ENCODE measurements at regions not wholly inside any gene's neighbourhood (a gene's known extent, or its start where the extent isn't known, plus 50 kb on each side); places are given as distances from the start of the nearest gene placed in this dataset.

DNA sequence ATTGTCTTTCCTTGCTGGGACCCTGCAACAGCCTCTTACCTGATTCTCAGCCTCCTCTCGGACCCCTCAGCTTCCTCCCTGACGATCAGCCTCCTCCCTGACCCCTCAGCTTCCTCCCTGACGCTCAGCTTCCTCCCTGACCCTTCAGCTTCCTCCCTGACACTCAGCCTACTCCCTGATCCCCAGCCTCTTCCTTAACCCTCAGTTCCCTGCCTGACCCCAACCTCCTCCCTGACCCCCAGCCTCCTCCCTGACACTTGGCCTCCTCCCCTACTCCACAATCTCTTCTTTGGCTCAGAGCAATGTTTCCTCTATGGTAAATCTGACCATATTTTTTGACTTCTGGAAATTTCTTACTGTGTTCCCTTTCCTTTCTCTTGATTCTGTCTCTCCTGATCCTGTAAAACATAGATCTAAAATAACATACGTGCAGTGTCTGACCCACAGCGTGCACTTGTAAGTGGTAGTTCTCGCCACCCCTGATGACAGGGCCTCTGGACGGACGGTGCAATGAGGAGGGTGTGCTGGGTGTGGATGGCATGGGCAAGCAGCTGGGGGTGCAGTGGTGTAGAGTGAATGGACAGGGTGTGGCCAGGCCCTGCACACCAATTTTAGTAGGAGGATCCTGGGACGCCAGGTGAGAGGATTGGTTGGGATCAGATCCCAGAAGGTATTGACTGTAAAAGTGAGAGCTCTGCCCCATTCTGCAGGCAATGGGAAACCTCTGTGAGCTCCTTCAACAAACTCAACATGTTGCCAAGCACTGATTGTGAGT, 264.1 kb downstream of the FOXD2 start:
- no peak overlapping the region for H2AK5ac ChIP-seq (ENCODE audit: low read depth, low read length)
- H3K4me3 ChIP-seq (ENCODE audit: extremely low read depth in 1 of 4, insufficient read depth in 2 of 4, low read depth in 3 of 4, low read length in 4 of 4): no peak overlapping the region
- H3K56ac ChIP-seq (replicated peaks; ENCODE audit: insufficient read length, low read depth, low read length): no peak overlapping the region
- H2BK120ac ChIP-seq (replicated peaks; ENCODE audit: low read depth, low read length): no peak overlapping the region
- H3K4me1 ChIP-seq (replicated peaks in 1 of 4; ENCODE audit: control insufficient read depth in 3 of 4, insufficient read depth in 4 of 4, low read length in 3 of 4): peaks cover 0 to 4% (median 0%) of the 10 kb centered on the region in 4 experiments; a peak in 1 of 7 replicates
- no peak overlapping the region for H3K4ac ChIP-seq (replicated peaks; ENCODE audit: insufficient read length, low read depth, low read length)
- H3K4me2 ChIP-seq (ENCODE audit: insufficient read depth in 1 of 2, low read depth in 2 of 2, low read length in 2 of 2): no peak overlapping the region
- H3K9me3 ChIP-seq (ENCODE audit: insufficient read depth in 2 of 2, low read depth in 1 of 2, low read length in 1 of 2): no peaks in the 10 kb centered on the region
- H3K23me2 ChIP-seq (ENCODE audit: low read depth, low read length): no peaks in the 10 kb centered on the region
- H3K79me1 ChIP-seq (ENCODE audit: low read depth, low read length): no peaks in the 10 kb centered on the region
- no peaks in the 10 kb centered on the region for H4K20me1 ChIP-seq (replicated peaks in 1 of 2; ENCODE audit: control insufficient read depth in 1 of 2, insufficient read depth in 2 of 2, low read length in 2 of 2)
- no peak overlapping the region for H4K8ac ChIP-seq (ENCODE audit: extremely low read depth, insufficient read depth, low read length)
- DNase-seq (ENCODE audit: low read depth in 1 of 2, low spot score in 2 of 2): no peak
- ChIA-PET POLR2A (ENCODE audit: partially characterized antibody) (no interaction called here), CTCF (ENCODE audit: partially characterized antibody) (interaction anchor here (0.7 to 13.2 kb wide), 10 partner anchors 9 to 312 kb away, joined by 3 to 172 read pairs (median 4); no protein-coding TSS in a partner anchor)
- WGBS, 2 experiments (ENCODE audit: extremely low coverage in 1 of 2, insufficient coverage in 1 of 2, insufficient read length in 1 of 2, insufficient replicate concordance in 2 of 2, low coverage in 1 of 2, low lambda C conversion rate in 2 of 2, missing lambda C conversion rate in 1 of 2): 86% methylated on average over 9 of the region's 9 CpGs; no CpG with 5 or more reads in 1 of the 2 experiments
- no peak overlapping the region for H3K18ac ChIP-seq (ENCODE audit: extremely low read depth, low read length)
- H2BK5ac ChIP-seq (ENCODE audit: low read depth, low read length): no peak overlapping the region
- H2BK15ac ChIP-seq (ENCODE audit: low read length): no peak overlapping the region
- no peak overlapping the region for H2BK12ac ChIP-seq (ENCODE audit: low read depth, low read length)
- no peak overlapping the region; a peak in 1 of 7 replicates for H3K9ac ChIP-seq (replicated peaks in 1 of 4; ENCODE audit: extremely low read depth in 1 of 4, low read depth in 3 of 4, low read length in 3 of 4)
- no peak overlapping the region for H4K91ac ChIP-seq (replicated peaks; ENCODE audit: insufficient read length, low read length)
- no peak overlapping the region for H2AFZ ChIP-seq (ENCODE audit: low read length)
- H4K5ac ChIP-seq (ENCODE audit: insufficient read length, low read depth, low read length): no peak overlapping the region
- TF ChIP-seq CHD2 (IDR thresholded peaks at IDR 0.05; ENCODE audit: low read length) (no peak), CEBPB (IDR thresholded peaks at IDR 0.05; ENCODE audit: low read depth, low read length) (no peak), EGR1 (IDR thresholded peaks at IDR 0.05; ENCODE audit: borderline replicate concordance, low read depth, low read length) (no peak), CBX8 (IDR thresholded peaks at IDR 0.05; ENCODE audit: borderline replicate concordance, low read depth, low read length) (no peak), RBBP5 (IDR thresholded peaks at IDR 0.05; ENCODE audit: borderline replicate concordance, low read depth, low read length) (no peak), CREB1 (IDR thresholded peaks at IDR 0.05) (no peak)
- TF ChIP-seq, protein P1, sequence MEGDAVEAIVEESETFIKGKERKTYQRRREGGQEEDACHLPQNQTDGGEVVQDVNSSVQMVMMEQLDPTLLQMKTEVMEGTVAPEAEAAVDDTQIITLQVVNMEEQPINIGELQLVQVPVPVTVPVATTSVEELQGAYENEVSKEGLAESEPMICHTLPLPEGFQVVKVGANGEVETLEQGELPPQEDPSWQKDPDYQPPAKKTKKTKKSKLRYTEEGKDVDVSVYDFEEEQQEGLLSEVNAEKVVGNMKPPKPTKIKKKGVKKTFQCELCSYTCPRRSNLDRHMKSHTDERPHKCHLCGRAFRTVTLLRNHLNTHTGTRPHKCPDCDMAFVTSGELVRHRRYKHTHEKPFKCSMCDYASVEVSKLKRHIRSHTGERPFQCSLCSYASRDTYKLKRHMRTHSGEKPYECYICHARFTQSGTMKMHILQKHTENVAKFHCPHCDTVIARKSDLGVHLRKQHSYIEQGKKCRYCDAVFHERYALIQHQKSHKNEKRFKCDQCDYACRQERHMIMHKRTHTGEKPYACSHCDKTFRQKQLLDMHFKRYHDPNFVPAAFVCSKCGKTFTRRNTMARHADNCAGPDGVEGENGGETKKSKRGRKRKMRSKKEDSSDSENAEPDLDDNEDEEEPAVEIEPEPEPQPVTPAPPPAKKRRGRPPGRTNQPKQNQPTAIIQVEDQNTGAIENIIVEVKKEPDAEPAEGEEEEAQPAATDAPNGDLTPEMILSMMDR (IDR thresholded peaks at IDR 0.05; ENCODE audit: control extremely low read depth in 1 of 3, insufficient read depth in 1 of 3, low read depth in 1 of 3, low read length in 3 of 3): no peak
- H3K14ac ChIP-seq (ENCODE audit: insufficient read length): no peak overlapping the region
- no peaks in the 10 kb centered on the region for H3K79me2 ChIP-seq (ENCODE audit: control insufficient read depth in 1 of 2, insufficient read depth in 2 of 2, low read length in 2 of 2)
- H3K23ac ChIP-seq (ENCODE audit: insufficient read length): no peak overlapping the region
- no peak for FAIRE-seq
- H3K27ac ChIP-seq (ENCODE audit: low read depth, low read length): no peak overlapping the region
- H3K27me3 ChIP-seq (replicated peaks in 1 of 4; ENCODE audit: control insufficient read depth in 3 of 4, extremely low read depth in 1 of 4, insufficient read depth in 3 of 4, low read length in 3 of 4): peaks cover 0 to 12% (median 10%) of the 10 kb centered on the region in 4 experiments; a peak in 6 of 7 replicates
- no peaks in the 10 kb centered on the region for H3K36me3 ChIP-seq (ENCODE audit: control insufficient read depth in 2 of 4, insufficient read depth in 4 of 4, low read length in 3 of 4)
- H2BK20ac ChIP-seq (ENCODE audit: low read length): no peak overlapping the region

Measured in H1 (cell line).